GM10266 (cell line): ENCODE measurements at regions not wholly inside any gene's neighbourhood (a gene's known extent, or its start where the extent isn't known, plus 50 kb on each side); places are given as distances from the start of the nearest gene placed in this dataset.

Experiments
- DNase-seq: peaks from one replicate; pipeline ENCODE4 v3.0.0; 2012; ENCODE audit errors: extremely low spot score
- CTCF ChIP-seq: IDR thresholded peaks from 2 replicates; pipeline ENCODE4 v1.5.1; 2012; ENCODE audit warnings: mild to moderate bottlenecking, low read depth; ENCODE audit not compliant: control insufficient read depth, insufficient read depth; ENCODE audit errors: missing control alignments

GRCh38 chr5:38131686-38132085 lies 126.7 kb upstream of the EGFLAM start:
- no peak for DNase-seq
- TF ChIP-seq CTCF, result no peak

GRCh38 chr5:38124321-38124720 lies 134.0 kb upstream of the EGFLAM start:
- DNase-seq, result no peak
- no peak for TF ChIP-seq CTCF

GRCh38 chr5:38121420-38121819 lies 136.9 kb upstream of the EGFLAM start:
- DNase-seq, result no peak
- TF ChIP-seq CTCF, result no peak

- no peak for TF ChIP-seq CTCF
- no peak for DNase-seq
Observed at GRCh38 chr5:38119836-38120235, 138.5 kb upstream of the EGFLAM start.

GRCh38 chr5:38117784-38118479 lies 140.4 kb upstream of the EGFLAM start:
- DNase-seq, result no peak
- no peak for TF ChIP-seq CTCF

- DNase-seq, result no peak
Observed at GRCh38 chr5:38115318-38115827, 143.0 kb upstream of the EGFLAM start.

GRCh38 chr5:38113880-38114279 lies 144.5 kb upstream of the EGFLAM start:
- no peak for TF ChIP-seq CTCF
- no peak for DNase-seq

More at GRCh38 chr5:38115318-38115827, 143.0 kb upstream of the EGFLAM start:
- no peak for TF ChIP-seq CTCF
